Tibial nerve (tissue), 4 donors: ENCODE measurements at regions not wholly inside any gene's neighbourhood (a gene's known extent, or its start where the extent isn't known, plus 50 kb on each side); places are given as distances from the start of the nearest gene placed in this dataset.
"Not testable (repeated sequence)": the region's sequence is repeated elsewhere in the genome, so short reads cannot be mapped to it uniquely, and the experiment has no call there.

Experiments
- DNase-seq, 2 donors: peaks; one replicate each; pipeline ENCODE4 v3.0.0-alpha.2; 2019; ENCODE audit warnings: low spot score in 2 of 2
- H3K27ac ChIP-seq, 4 donors: fragments of 200-600 bp; sonication (generic) in 3 of 4; one replicate each; pipeline ENCODE4 v1.5.1; 2017 to 2019; ENCODE audit warnings: mild to moderate bottlenecking in 1 of 4
- H3K27me3 ChIP-seq, 2 donors: fragments of 200-600 bp; sonication (generic) in 1 of 2; one replicate each; pipeline versions ENCODE4 v1.5.1 to v1.6.0; 2017 to 2019
- H3K36me3 ChIP-seq, 3 donors: fragments of 200-600 bp; sonication (generic); one replicate each; pipeline ENCODE4 v1.5.1; 2018 to 2019
- H3K4me1 ChIP-seq, 4 donors: fragments of 200-600 bp; sonication (generic) in 3 of 4; one replicate each; pipeline ENCODE4 v1.5.1; 2017 to 2019
- H3K4me3 ChIP-seq, 4 donors: fragments of 200-600 bp; sonication (generic) in 3 of 4; one replicate each; pipeline ENCODE4 v1.5.1; 2017 to 2019; ENCODE audit warnings: mild to moderate bottlenecking in 1 of 4, moderate library complexity in 1 of 4
- H3K9me3 ChIP-seq, 4 donors: fragments of 200-600 bp; sonication (generic) in 3 of 4; one replicate each; pipeline ENCODE4 v1.5.1; 2017 to 2019
- CTCF ChIP-seq, 5 experiments: fragments of 200-600 bp in 3 of 5; fragments of 450-650 bp in 2 of 5; sonication (generic) in 3 of 5; IDR thresholded peaks; one replicate each; pipeline ENCODE4 v1.5.1; 2016 to 2019; ENCODE audit warnings: antibody characterized with exemption in 5 of 5, mild to moderate bottlenecking in 3 of 5, moderate library complexity in 2 of 5
- EP300 ChIP-seq, 2 donors: sonication (generic); formaldehyde crosslinking; IDR thresholded peaks; one replicate each; pipeline ENCODE4 v1.6.1; 2017; ENCODE audit warnings: antibody characterized with exemption in 2 of 2, mild to moderate bottlenecking in 1 of 2
- POLR2A ChIP-seq, 2 donors: fragments of 450-650 bp; IDR thresholded peaks; one replicate each; pipeline ENCODE4 v1.6.1; 2017; ENCODE audit warnings: antibody characterized with exemption in 2 of 2, mild to moderate bottlenecking in 2 of 2, moderate library complexity in 2 of 2
- WGBS, 2 donors: methylation state at CpG; one replicate each; pipeline ENCODE4 v1.1.5; 2018; 5-methylcytosine and 5-hydroxymethylcytosine counted together

- Histone ChIP-seq H3K27ac (no peak overlapping the region), H3K27me3 (no peaks in the 10 kb centered on the region), H3K9me3 (no peaks in the 10 kb centered on the region), H3K36me3 (no peaks in the 10 kb centered on the region), H3K4me1 (peaks cover 0 to 7% (median 0%) of the 10 kb centered on the region in 4 donors), H3K4me3 (no peak overlapping the region)
- 28 to 37% methylated on average over 2 of the region's 2 CpGs for WGBS, 2 donors
- no peak for TF ChIP-seq CTCF (IDR thresholded peaks at IDR 0.05)
- no peak for TF ChIP-seq POLR2A (IDR thresholded peaks at IDR 0.05)
- TF ChIP-seq EP300 (IDR thresholded peaks at IDR 0.05) = no peak
- DNase-seq = no peak
Observed at GRCh38 chr3:171982828-171983227, 56.5 kb upstream of the FNDC3B start.

GRCh38 chr3:171983685-171984084 is 55.7 kb upstream of the FNDC3B start:
- H3K27ac ChIP-seq = not testable (repeated sequence)

GRCh38 chr3:171984883-171985282 is 54.5 kb upstream of the FNDC3B start:
- H3K9me3 ChIP-seq = no peaks in the 10 kb centered on the region
- peaks cover 0 to 7% (median 0%) of the 10 kb centered on the region in 4 donors for H3K4me1 ChIP-seq
- H3K36me3 ChIP-seq = no peaks in the 10 kb centered on the region
- TF ChIP-seq POLR2A (IDR thresholded peaks at IDR 0.05) (no peak), CTCF (IDR thresholded peaks at IDR 0.05) (no peak), EP300 (IDR thresholded peaks at IDR 0.05) (peak in 1 of 2 donors; percentile 17)
- H3K27me3 ChIP-seq = no peaks in the 10 kb centered on the region
- no peak overlapping the region for H3K27ac ChIP-seq
- WGBS, 2 donors = 79 to 81% methylated on average over 4 of the region's 4 CpGs
- H3K4me3 ChIP-seq = no peak overlapping the region
- DNase-seq = no peak

More at GRCh38 chr3:171983685-171984084, 55.7 kb upstream of the FNDC3B start:
- not testable (repeated sequence) for H3K36me3 ChIP-seq, H3K9me3 ChIP-seq, DNase-seq, H3K27me3 ChIP-seq, H3K4me3 ChIP-seq, H3K4me1 ChIP-seq
- 87 to 90% methylated on average over 8 of the region's 8 CpGs for WGBS, 2 donors

GRCh38 chr3:171986176-171986575 is 53.2 kb upstream of the FNDC3B start:
- WGBS, 2 donors = 76 to 82% methylated on average over 3 of the region's 3 CpGs
- no peaks in the 10 kb centered on the region for H3K9me3 ChIP-seq
- TF ChIP-seq CTCF (IDR thresholded peaks at IDR 0.05) (no peak), POLR2A (IDR thresholded peaks at IDR 0.05) (no peak), EP300 (IDR thresholded peaks at IDR 0.05) (no peak)
- no peaks in the 10 kb centered on the region for H3K27me3 ChIP-seq
- H3K27ac ChIP-seq = no peak overlapping the region
- DNase-seq = no peak
- H3K36me3 ChIP-seq = no peaks in the 10 kb centered on the region
- H3K4me3 ChIP-seq = no peak overlapping the region
- peaks cover 0 to 7% (median 0%) of the 10 kb centered on the region in 4 donors for H3K4me1 ChIP-seq

GRCh38 chr3:171986757-171987518 is 52.4 kb upstream of the FNDC3B start:
- Histone ChIP-seq H3K27ac (no peak overlapping the region), H3K27me3 (no peaks in the 10 kb centered on the region), H3K4me1 (peaks cover 0 to 7% (median 0%) of the 10 kb centered on the region in 4 donors), H3K4me3 (no peak overlapping the region), H3K9me3 (no peaks in the 10 kb centered on the region), H3K36me3 (no peaks in the 10 kb centered on the region)
- no peak for DNase-seq
- TF ChIP-seq CTCF (IDR thresholded peaks at IDR 0.05) (no peak), EP300 (IDR thresholded peaks at IDR 0.05) (no peak), POLR2A (IDR thresholded peaks at IDR 0.05) (no peak)
- 71 to 73% methylated on average over 3 of the region's 3 CpGs for WGBS, 2 donors
